Gastrocnemius medialis (tissue), 4 donors: ENCODE measurements at regions not wholly inside any gene's neighbourhood (a gene's known extent, or its start where the extent isn't known, plus 50 kb on each side); places are given as distances from the start of the nearest gene placed in this dataset.

Experiments used
- CTCF ChIP-seq, 5 experiments: fragments of 450-650 bp in 3 of 5; fragments of 200-600 bp in 2 of 5; sonication (generic) in 2 of 5; IDR thresholded peaks in 4 of 5; conservative IDR thresholded peaks in 1 of 5; 1 replicate in 4 of 5; 2 replicates in 1 of 5; pipeline ENCODE4 v1.5.1; 2016 to 2019; ENCODE audit warnings: antibody characterized with exemption in 5 of 5, mild to moderate bottlenecking in 3 of 5, moderate library complexity in 3 of 5
- POLR2A ChIP-seq, 2 donors: fragments of 450-650 bp; IDR thresholded peaks; one replicate each; pipeline ENCODE4 v1.6.1; 2017; ENCODE audit warnings: antibody characterized with exemption in 2 of 2, mild to moderate bottlenecking in 2 of 2, moderate library complexity in 2 of 2

DNA sequence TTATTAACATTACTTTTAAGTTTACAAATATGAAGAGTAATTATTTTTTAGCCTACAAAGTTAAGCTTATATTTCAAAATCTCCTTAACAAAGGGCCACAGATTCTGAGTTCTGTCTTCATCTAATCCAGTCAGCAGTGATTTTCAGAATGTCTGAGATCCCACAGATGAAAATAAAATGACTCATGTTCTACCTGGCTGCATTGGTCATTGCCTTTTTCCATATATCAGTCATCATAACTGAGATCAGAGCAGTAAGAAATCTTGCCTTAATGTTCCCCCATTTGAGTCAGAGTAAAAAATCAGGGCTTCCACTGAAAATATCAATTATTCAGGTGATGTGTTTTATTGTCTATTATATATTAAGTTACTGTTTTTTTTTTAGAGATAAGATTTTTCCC, 416.1 kb downstream of the MRPL39 start:
- TF ChIP-seq CTCF (IDR thresholded peaks at IDR 0.05 in 4 of 5, conservative IDR thresholded peaks at IDR 0.05 in 1 of 5) (no peak), POLR2A (IDR thresholded peaks at IDR 0.05) (no peak)
